NCI-H1436 treated with DMSO at 0.1 percent for 48 hours (cell line): ENCODE measurements at regions not wholly inside any gene's neighbourhood (a gene's known extent, or its start where the extent isn't known, plus 50 kb on each side); places are given as distances from the start of the nearest gene placed in this dataset.
"Not testable (repeated sequence)": the region's sequence is repeated elsewhere in the genome, so short reads cannot be mapped to it uniquely, and the experiment has no call there.

Experiments used
- DNase-seq: peaks from one replicate; lab custom pipeline; 2025; lab: John Stamatoyannopoulos, UW

- no peak for DNase-seq
Measured at GRCh38 chr5:29161399-29162291, 2031.8 kb upstream of the CDH6 start.

- no peak for DNase-seq
Measured at GRCh38 chr5:29157975-29158374, 2035.5 kb upstream of the CDH6 start.

DNA sequence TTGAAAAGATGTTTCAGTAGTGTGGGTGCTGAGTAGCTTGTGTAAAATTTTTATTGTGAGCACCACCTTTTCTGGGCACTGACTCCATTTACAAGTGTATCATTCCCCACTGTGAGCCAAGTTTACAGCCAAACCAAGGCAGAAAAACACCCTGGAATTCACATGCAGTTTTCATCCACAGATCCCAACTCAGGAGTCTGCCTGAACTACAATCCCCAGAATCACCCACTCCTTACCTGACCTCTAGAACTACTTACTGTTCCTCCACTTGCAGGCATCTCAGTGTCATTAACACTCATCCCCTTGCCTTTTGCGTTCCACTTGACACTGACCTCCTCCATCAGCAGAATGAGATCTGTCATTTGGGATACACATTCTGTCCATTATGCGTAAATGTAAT lies 2042.6 kb upstream of the CDH6 start:
- no peak for DNase-seq

DNA sequence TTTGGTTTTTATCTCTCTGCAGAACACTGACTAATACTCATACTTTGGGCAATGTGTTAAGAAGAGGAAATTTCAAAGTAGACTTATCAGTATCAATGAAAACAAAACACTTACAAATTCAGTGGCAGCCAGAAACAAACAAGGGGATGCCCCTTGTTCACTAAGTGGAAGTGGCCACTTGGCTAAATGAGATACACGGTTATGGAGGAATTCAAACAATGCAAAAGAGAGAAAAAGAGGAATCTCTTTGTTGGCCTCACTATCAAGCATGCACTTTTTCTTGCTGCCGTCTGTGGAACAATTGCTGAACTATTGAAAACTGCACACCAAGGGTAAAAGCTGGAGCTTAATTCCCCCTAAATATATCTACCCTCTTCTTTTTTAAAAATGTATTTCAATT lies 2044.9 kb upstream of the CDH6 start:
- DNase-seq: no peak

GRCh38 chr5:29148073-29148472 lies 2045.4 kb upstream of the CDH6 start:
- no peak for DNase-seq

DNA sequence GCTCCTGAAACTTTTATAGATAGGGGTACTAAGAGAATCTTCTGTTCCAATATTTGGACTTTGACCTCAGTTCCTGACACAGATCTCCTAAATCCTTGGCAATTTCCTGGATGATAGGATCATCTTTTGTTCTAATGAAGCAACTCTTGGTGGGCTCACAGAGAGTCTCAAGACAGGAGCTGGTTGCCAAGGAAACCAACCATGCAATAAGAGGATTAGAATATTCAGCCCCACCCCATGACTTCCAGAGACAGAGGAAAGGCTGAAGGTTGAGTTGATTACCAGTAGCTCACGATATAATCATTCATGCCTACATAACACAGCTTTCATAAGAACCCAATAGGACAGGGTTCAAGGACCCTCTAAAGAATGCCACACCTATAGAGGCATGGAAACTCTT lies 2050.2 kb upstream of the CDH6 start:
- no peak for DNase-seq

DNA sequence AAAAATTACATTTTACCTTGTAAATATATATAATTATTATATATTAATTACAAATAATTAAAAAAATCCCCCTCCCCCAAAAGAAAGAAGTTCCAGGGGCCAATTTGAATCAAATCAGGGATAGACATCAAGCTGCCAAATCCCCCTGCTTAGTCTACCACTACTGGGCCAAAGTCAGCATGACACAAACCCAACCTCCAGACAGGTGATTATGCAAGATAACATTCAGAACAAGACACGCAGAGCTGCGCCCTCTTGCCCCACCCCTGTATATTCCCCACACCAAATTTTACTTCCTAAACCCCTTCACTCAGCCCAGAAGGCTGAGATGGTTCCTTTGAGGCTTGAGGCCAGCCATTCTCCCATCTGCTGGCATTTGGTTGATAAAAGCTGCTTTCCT lies 2059.1 kb upstream of the CDH6 start:
- DNase-seq: no peak

DNA sequence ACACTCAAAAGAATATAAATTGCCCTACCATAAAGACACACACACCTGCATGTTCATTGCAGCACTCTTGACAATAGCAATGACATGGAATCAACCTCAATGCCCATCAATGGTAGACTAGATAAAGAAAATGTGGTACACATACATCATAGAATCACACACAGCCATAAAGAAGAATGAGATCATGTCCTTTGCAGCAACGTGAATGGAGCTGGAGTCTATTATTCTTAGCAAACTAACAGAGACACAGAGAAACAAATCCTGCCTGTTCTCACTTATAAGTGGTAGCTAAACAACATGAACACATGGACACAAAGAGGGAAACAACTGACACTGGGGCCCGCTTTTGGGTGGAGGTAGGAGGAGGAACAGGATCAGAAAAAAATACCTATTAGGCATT lies 2062.2 kb upstream of the CDH6 start:
- no peak for DNase-seq

- DNase-seq: no peak
Measured at GRCh38 chr5:29130786-29131185, 2062.7 kb upstream of the CDH6 start.

DNA sequence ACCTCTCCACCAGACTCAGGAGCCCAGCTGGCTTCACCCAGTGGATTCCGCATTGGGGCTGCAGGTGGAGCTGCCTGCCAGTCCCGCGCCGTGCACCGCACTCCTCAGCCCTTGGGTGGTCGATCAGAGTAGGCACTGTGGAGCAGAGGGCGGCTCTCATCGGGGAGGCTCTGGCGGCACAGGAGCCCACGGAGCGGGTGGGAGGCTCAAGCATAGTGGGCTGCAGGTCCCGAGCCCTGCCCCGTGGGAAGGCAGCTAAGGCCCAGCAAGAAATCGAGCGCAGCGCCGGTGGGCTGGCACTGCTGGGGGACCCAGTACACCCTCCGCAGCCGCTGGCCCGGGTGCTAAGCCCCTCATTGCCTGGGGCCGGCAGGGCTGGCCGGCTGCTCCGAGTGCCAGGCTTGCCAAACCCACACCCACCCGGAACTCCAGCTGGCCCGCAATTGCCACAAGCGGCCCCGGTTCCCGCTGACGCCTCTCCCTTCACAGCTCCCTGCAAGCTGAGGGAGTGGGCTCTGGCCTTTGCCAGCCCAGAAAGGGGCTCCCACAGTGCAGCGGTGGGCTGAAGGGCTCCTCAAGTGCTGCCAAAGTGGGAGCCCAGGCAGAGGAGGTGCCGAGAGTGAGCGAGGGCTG lies 2065.8 kb upstream of the CDH6 start:
- not testable (repeated sequence) for DNase-seq

- not testable (repeated sequence) for DNase-seq
Measured at GRCh38 chr5:29126462-29126861, 2067.0 kb upstream of the CDH6 start.

- no peak for DNase-seq
Measured at GRCh38 chr5:29122306-29122705, 2071.2 kb upstream of the CDH6 start.

DNA sequence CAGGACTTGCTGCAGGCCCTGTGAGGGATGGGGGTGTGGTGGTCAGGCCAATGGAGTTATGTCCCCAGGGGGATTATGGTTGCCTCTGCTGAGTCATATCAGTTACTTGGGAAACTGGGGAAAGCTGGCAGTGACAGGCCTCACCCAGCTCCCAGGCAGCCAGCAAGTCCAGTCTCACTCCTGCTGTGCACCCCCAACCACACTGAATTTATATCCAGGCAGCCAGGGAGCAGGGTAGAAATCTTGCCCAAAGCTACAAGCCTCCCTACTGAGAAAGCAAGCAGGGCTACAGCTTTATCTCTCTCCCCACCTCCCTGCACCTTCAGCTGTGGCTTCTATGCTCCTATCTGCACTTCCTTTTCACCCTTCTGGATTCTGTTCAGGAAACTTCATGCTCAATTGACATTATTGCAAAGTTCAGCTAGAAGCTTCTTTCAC lies 2076.0 kb upstream of the CDH9 start:
- DNase-seq: no peak

GRCh38 chr5:29113516-29113915 lies 2075.1 kb upstream of the CDH9 start:
- DNase-seq: no peak

- DNase-seq: no peak
Measured at GRCh38 chr5:29099585-29099984, 2061.2 kb upstream of the CDH9 start.

- DNase-seq: no peak
Measured at GRCh38 chr5:29089591-29090130, 2051.3 kb upstream of the CDH9 start.

- DNase-seq: no peak
Measured at GRCh38 chr5:29085142-29085541, 2046.8 kb upstream of the CDH9 start.

DNA sequence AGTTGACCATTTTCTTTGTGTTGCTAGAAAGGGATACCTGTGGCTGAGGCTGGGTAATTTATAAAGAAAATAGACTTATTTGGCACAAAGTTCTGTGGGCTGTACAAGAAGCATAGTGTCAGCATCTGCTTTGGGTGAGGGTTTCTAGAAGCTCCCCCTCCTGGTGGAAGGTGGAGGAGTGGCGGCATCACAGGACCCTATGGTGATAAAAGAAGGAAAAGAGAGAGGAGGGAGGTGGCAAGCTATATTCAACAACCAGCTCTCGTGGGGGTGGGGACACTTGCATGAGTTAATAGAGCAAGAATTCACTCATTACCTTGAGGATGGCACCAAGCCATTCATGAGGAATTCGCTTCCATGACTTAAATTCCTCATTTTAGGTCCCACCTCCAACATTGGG lies 2041.4 kb upstream of the CDH9 start:
- no peak for DNase-seq

DNA sequence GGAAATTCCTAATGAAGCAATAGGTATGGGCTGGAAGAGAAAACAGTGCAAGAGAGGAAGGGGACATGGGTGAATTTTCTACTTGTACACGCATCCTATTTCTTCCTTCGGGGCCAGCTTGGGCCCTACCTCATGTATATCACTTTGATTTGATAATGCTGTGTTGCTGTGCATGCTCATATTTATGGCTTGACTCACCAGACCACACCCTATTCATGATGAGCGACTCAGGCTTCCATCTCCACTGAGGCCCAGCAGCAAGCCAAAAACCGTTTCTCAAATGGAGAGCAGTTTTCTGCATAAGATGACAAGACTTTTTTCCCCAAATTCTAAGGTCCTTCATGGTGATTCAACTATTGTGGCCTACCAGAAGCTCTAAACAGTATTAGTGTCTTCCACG lies 2039.1 kb upstream of the CDH9 start:
- no peak for DNase-seq

DNA sequence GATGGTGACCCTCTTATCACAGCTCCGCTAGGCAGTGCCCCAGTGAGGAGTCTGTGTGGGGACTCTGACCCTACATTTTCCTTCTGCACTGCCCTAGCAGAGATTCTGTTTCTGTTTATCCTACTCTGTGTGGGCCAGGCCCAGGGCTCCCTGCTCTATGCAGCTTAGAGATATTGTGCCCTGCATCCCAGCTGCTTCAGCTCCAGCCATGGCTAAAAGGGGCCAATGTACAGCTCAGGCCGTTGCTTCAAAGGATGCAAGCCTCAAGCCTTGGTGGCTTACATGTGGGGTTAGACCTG lies 2030.7 kb upstream of the CDH9 start:
- no peak for DNase-seq

GRCh38 chr5:29061381-29061780 lies 2023.0 kb upstream of the CDH9 start:
- no peak for DNase-seq

DNA sequence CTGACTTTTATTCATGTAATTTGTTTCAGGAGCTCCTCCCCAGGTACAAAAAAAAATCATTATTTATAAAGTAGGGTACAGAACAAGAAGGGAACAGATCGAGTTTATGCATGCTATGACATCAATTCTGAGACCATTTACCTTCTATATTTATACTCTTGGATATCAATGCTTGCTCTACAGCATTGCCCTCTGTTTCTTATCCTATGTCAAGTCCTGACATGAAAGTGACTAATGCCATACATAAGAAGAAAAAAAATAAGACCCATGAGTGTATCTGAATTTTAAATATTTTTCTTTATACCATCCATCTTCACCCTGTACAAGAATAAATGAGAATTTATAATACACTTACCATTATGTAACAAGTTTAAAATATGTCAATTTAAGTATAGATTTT lies 2016.3 kb upstream of the CDH9 start:
- no peak for DNase-seq

DNA sequence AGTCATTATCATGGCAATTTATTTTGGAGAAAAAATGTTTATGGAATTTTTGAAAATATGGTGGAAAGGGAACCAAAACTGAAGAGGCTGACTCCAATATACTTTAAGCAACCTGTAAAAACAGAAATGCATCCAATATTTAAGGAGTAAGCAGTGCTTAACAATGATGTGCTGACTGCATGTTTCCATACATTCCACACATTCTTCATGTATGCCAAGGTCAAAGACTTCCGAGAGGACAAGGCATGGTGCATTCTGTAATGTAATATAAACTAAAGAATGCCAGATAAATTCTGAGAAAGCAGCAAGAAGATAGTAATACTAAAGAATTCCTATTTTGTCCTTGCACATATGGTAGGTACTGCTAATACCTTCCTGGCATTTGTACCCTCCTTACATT lies 2015.9 kb upstream of the CDH9 start:
- no peak for DNase-seq

- no peak for DNase-seq
Measured at GRCh38 chr5:29051509-29051908, 2013.1 kb upstream of the CDH9 start.
